ENCODE measurements at regions not wholly inside any gene's neighbourhood (a gene's known extent, or its start where the extent isn't known, plus 50 kb on each side); places are given as distances from the start of the nearest gene placed in this dataset.

- TF ChIP-seq POLR2A (IDR thresholded peaks at IDR 0.05) (no peak), CTCF (IDR thresholded peaks at IDR 0.05) (no peak)
These were observed 122.6 kb upstream of the NXT1 start for GRCh38 chr20:23227976-23228375.

All from right lobe of liver (tissue), 4 donors.